Thoracic aorta (tissue), 2 donors: ENCODE measurements at regions not wholly inside any gene's neighbourhood (a gene's known extent, or its start where the extent isn't known, plus 50 kb on each side); places are given as distances from the start of the nearest gene placed in this dataset.

Experiments
- ATAC-seq: fragments of 150-250 bp; one replicate; pipeline ENCODE4 v1.8.0; 2017; ENCODE audit warnings: low read depth; ENCODE audit not compliant: insufficient number of reproducible peaks, low FRiP score
- DNase-seq: peaks from one replicate; pipeline ENCODE4 v3.0.0-alpha.2; 2020; ENCODE audit warnings: low spot score
- H3K27ac ChIP-seq, 2 donors: fragments of 200-600 bp; sonication (generic); 1 replicate in 1 of 2; 2 replicates in 1 of 2; pipeline ENCODE4 v1.5.1; 2016; ENCODE audit warnings: mild to moderate bottlenecking in 2 of 2, moderate library complexity in 2 of 2
- H3K27me3 ChIP-seq: fragments of 200-600 bp; sonication (generic); replicated peaks from 2 replicates; pipeline ENCODE4 v1.6.0; 2016; ENCODE audit warnings: mild to moderate bottlenecking; ENCODE audit not compliant: insufficient read depth
- H3K36me3 ChIP-seq: fragments of 200-600 bp; sonication (generic); one replicate; pipeline ENCODE4 v1.5.1; 2016
- H3K4me1 ChIP-seq, 2 donors: fragments of 200-600 bp; sonication (generic); 1 replicate in 1 of 2; 2 replicates in 1 of 2; pipeline versions ENCODE4 v1.5.1 to v1.6.0; 2016; ENCODE audit warnings: low read depth in 2 of 2, mild to moderate bottlenecking in 1 of 2; ENCODE audit not compliant: control insufficient read depth in 1 of 2
- H3K4me3 ChIP-seq: fragments of 200-600 bp; sonication (generic); 2 replicates; pipeline ENCODE4 v1.5.1; 2016; ENCODE audit warnings: mild to moderate bottlenecking
- H3K9me3 ChIP-seq: fragments of 200-600 bp; sonication (generic); 2 replicates; pipeline ENCODE4 v1.5.1; 2016
- TF ChIP-seq, protein P1 (sequence below): fragments of 200-600 bp; sonication (generic); IDR thresholded peaks from one replicate; pipeline ENCODE4 v1.5.1; 2019; ENCODE audit warnings: antibody characterized with exemption

GRCh38 chr7:53272081-53272480 lies 236.6 kb downstream of the POM121L12 start:
- Histone ChIP-seq H3K27me3 (no peaks in the 10 kb centered on the region), H3K9me3 (no peaks in the 10 kb centered on the region), H3K4me3 (no peak overlapping the region), H3K27ac (no peak overlapping the region), H3K36me3 (no peaks in the 10 kb centered on the region), H3K4me1 (no peaks in the 10 kb centered on the region)
- DNase-seq (no peak), ATAC-seq (no peak)
- TF ChIP-seq, protein P1, sequence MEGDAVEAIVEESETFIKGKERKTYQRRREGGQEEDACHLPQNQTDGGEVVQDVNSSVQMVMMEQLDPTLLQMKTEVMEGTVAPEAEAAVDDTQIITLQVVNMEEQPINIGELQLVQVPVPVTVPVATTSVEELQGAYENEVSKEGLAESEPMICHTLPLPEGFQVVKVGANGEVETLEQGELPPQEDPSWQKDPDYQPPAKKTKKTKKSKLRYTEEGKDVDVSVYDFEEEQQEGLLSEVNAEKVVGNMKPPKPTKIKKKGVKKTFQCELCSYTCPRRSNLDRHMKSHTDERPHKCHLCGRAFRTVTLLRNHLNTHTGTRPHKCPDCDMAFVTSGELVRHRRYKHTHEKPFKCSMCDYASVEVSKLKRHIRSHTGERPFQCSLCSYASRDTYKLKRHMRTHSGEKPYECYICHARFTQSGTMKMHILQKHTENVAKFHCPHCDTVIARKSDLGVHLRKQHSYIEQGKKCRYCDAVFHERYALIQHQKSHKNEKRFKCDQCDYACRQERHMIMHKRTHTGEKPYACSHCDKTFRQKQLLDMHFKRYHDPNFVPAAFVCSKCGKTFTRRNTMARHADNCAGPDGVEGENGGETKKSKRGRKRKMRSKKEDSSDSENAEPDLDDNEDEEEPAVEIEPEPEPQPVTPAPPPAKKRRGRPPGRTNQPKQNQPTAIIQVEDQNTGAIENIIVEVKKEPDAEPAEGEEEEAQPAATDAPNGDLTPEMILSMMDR, result no peak

- Histone ChIP-seq H3K27me3 (no peaks in the 10 kb centered on the region), H3K4me3 (no peak overlapping the region), H3K27ac (no peak overlapping the region), H3K4me1 (no peaks in the 10 kb centered on the region), H3K36me3 (no peaks in the 10 kb centered on the region), H3K9me3 (no peaks in the 10 kb centered on the region)
- ATAC-seq (no peak), DNase-seq (no peak)
- TF ChIP-seq, protein P1, result no peak
These were observed 245.9 kb downstream of the POM121L12 start for GRCh38 chr7:53281312-53281711.

DNA sequence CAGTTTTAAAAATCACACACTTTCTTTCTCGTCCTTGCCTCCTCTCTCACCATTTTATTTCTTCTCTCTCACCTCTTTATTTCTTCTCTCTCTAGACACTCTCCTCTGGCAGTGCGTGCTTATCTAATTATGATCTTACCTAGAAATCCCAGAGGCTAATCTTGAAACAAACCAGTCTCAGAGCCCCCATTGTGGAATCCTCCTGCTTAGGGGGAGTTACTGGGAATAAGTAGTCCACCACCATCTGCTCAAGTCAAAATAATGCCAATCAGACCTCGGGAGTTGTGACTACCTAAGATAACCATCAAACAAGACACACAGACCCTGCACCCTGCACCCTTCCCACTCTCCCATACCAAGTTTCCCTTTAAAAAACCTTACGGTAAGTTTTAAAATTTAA lies 256.9 kb downstream of the POM121L12 start:
- Histone ChIP-seq H3K4me1 (no peaks in the 10 kb centered on the region), H3K36me3 (no peaks in the 10 kb centered on the region), H3K27me3 (no peaks in the 10 kb centered on the region), H3K4me3 (no peak overlapping the region), H3K9me3 (no peaks in the 10 kb centered on the region), H3K27ac (no peak overlapping the region)
- DNase-seq (no peak), ATAC-seq (no peak)
- TF ChIP-seq, protein P1, result no peak

GRCh38 chr7:53302496-53303246 lies 267.2 kb downstream of the POM121L12 start:
- ATAC-seq (no peak), DNase-seq (no peak)
- Histone ChIP-seq H3K27ac (no peak overlapping the region), H3K4me1 (no peaks in the 10 kb centered on the region), H3K36me3 (no peaks in the 10 kb centered on the region), H3K4me3 (no peak overlapping the region), H3K27me3 (no peaks in the 10 kb centered on the region), H3K9me3 (no peaks in the 10 kb centered on the region)
- TF ChIP-seq, protein P1, result no peak

GRCh38 chr7:53303781-53304180 lies 268.3 kb downstream of the POM121L12 start:
- Histone ChIP-seq H3K4me3 (no peak overlapping the region), H3K36me3 (no peaks in the 10 kb centered on the region), H3K27ac (no peak overlapping the region), H3K9me3 (no peaks in the 10 kb centered on the region), H3K27me3 (no peaks in the 10 kb centered on the region), H3K4me1 (no peaks in the 10 kb centered on the region)
- TF ChIP-seq, protein P1, result no peak
- ATAC-seq (no peak), DNase-seq (no peak)
